H1 (cell line): ENCODE measurements at regions not wholly inside any gene's neighbourhood (a gene's known extent, or its start where the extent isn't known, plus 50 kb on each side); places are given as distances from the start of the nearest gene placed in this dataset.

ENCODE experiments used
- SIN3A ChIP-seq, 2 experiments: IDR thresholded peaks in 1 of 2; conservative IDR thresholded peaks in 1 of 2; 2 replicates each; pipeline ENCODE4 v1.6.1; 2011 to 2012; ENCODE audit warnings: low read length in 2 of 2, improper control_type of control experiment in 1 of 2, low read depth in 1 of 2, mild to moderate bottlenecking in 1 of 2

GRCh38 chr10:28118985-28119628, 120.2 kb upstream of the ODAD2 start (continued):
- TF ChIP-seq SIN3A (conservative IDR thresholded peaks at IDR 0.05 in 1 of 2, IDR thresholded peaks at IDR 0.05 in 1 of 2; ENCODE audit: low read depth in 1 of 2, low read length in 2 of 2): no peak
